Keratinocyte (primary cell): ENCODE measurements at regions not wholly inside any gene's neighbourhood (a gene's known extent, or its start where the extent isn't known, plus 50 kb on each side); places are given as distances from the start of the nearest gene placed in this dataset.

ENCODE experiments used
- DNase-seq: peaks from one replicate; pipeline ENCODE4 v3.0.0-alpha.2; 2011; ENCODE audit warnings: low read depth, missing footprints, low spot score
- FAIRE-seq: peaks from 2 replicates; lab custom pipeline; 2011; peaks lifted over from hg19 to GRCh38; lab: Jason Lieb, UNC
- H2AFZ ChIP-seq: 2 replicates; pipeline ENCODE4 v1.6.0; 2012; ENCODE audit warnings: low read length, control low read depth, inconsistent platforms; ENCODE audit not compliant: control insufficient read depth
- H3K27ac ChIP-seq: 2 replicates; pipeline ENCODE4 v1.5.1; 2011; ENCODE audit warnings: low read length; ENCODE audit not compliant: control insufficient read depth, insufficient read depth
- H3K27me3 ChIP-seq: 3 replicates; pipeline ENCODE4 v1.6.0; 2011; ENCODE audit warnings: low read length; ENCODE audit not compliant: control insufficient read depth, insufficient read depth; ENCODE audit errors: extremely low read depth
- H3K36me3 ChIP-seq, 2 experiments: 2 replicates in 1 of 2; 3 replicates in 1 of 2; pipeline ENCODE4 v1.5.1; 2011; ENCODE audit warnings: low read length in 2 of 2, mild to moderate bottlenecking in 1 of 2; ENCODE audit not compliant: control insufficient read depth in 2 of 2, insufficient read depth in 2 of 2; ENCODE audit errors: extremely low read depth in 1 of 2
- H3K4me1 ChIP-seq: 3 replicates; pipeline ENCODE4 v1.5.1; 2011; ENCODE audit warnings: low read length; ENCODE audit not compliant: control insufficient read depth, insufficient read depth; ENCODE audit errors: extremely low read depth
- H3K4me2 ChIP-seq: 3 replicates; pipeline ENCODE4 v1.6.0; 2011; ENCODE audit warnings: low read depth, low read length; ENCODE audit not compliant: control insufficient read depth, insufficient read depth; ENCODE audit errors: extremely low read depth
- H3K4me3 ChIP-seq, 3 experiments: fragments of 200-600 bp in 1 of 3; sonication (generic) in 1 of 3; 2 replicates in 2 of 3; 3 replicates in 1 of 3; pipeline ENCODE4 v1.5.1; 2011 to 2016; ENCODE audit warnings: low read length in 3 of 3, mild to moderate bottlenecking in 3 of 3, control low read depth in 2 of 3, inconsistent platforms in 1 of 3, low read depth in 1 of 3, mixed read lengths in 1 of 3, mixed run types in 1 of 3, moderate library complexity in 1 of 3; ENCODE audit not compliant: control insufficient read depth in 2 of 3, insufficient read depth in 2 of 3; ENCODE audit errors: extremely low read depth in 1 of 3
- H3K79me2 ChIP-seq: 2 replicates; pipeline ENCODE4 v1.6.0; 2012; ENCODE audit warnings: low read length; ENCODE audit not compliant: control insufficient read depth, insufficient read depth
- H3K9ac ChIP-seq: 3 replicates; pipeline ENCODE4 v1.6.0; 2011; ENCODE audit warnings: low read length; ENCODE audit not compliant: control insufficient read depth, insufficient read depth; ENCODE audit errors: extremely low read depth
- H3K9me1 ChIP-seq: 3 replicates; pipeline ENCODE4 v1.6.0; 2011; ENCODE audit warnings: low read length; ENCODE audit not compliant: control insufficient read depth, insufficient read depth; ENCODE audit errors: extremely low read depth
- H3K9me3 ChIP-seq: 2 replicates; pipeline ENCODE4 v1.5.1; 2012; ENCODE audit warnings: low read depth, low read length; ENCODE audit not compliant: control insufficient read depth
- H4K20me1 ChIP-seq: 3 replicates; pipeline ENCODE4 v1.6.0; 2011; ENCODE audit warnings: low read length; ENCODE audit not compliant: control insufficient read depth, insufficient read depth; ENCODE audit errors: extremely low read depth
- EZH2 ChIP-seq: IDR thresholded peaks from one replicate; pipeline ENCODE4 v1.6.1; 2012; ENCODE audit warnings: inconsistent platforms, mild to moderate bottlenecking, low read length, moderate library complexity
- dilution Hi-C: fragments of 300-500 bp; cut with MboI; formaldehyde crosslinking; loops from one replicate; pipeline ENCODE4 v1.7.0; 2020; ENCODE audit warnings: low sequenced_read_pairs; ENCODE audit not compliant: extremely low pct_ligation_motif_present
- TF ChIP-seq, protein P1 (sequence below), 3 experiments: IDR thresholded peaks in 1 of 3; conservative IDR thresholded peaks in 1 of 3; optimal IDR thresholded peaks in 1 of 3; 2 replicates in 2 of 3; 3 replicates in 1 of 3; pipeline versions ENCODE3 to v1.5.1; 2011; ENCODE audit warnings: low read length in 3 of 3, mild to moderate bottlenecking in 3 of 3, moderate library complexity in 2 of 3, control low read depth in 1 of 3, inconsistent platforms in 1 of 3; ENCODE audit not compliant: insufficient read depth in 2 of 3; ENCODE audit errors: extremely low read depth in 1 of 3

DNA sequence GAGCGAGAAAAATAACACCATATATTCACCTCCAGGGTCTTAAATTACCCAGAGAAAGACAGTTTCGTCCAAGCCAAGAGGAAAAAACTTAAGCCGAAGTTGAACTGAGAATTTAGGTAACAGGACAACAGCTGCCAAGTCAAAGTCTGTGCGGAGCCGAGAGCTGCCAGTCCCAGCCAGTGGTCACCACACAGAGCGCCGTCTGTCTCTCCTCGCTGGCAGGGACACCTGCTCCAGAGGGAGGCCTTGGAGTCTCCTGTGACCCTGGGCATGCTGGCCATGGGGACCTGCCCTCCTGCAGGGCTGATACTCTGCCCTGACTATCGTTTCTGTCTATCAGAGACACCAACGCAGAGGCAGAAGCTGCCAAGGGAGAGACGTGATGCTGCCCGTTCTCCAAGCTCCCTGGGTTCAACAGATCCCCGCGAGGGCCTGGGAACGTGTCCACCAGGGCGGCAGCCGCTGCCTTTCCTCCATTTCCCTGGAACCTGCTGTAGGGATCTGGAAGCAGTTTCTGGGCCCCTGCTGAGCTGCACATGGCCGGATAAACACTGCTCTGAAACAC is 341.3 kb downstream of the SMOC2 start:
- dilution Hi-C loops: no loop called here
- Histone ChIP-seq H3K79me2 (no peaks in the 10 kb centered on the region), H3K27me3 (no peaks in the 10 kb centered on the region), H3K27ac (no peak overlapping the region), H3K9me3 (no peaks in the 10 kb centered on the region), H3K9me1 (no peaks in the 10 kb centered on the region), H3K9ac (no peak overlapping the region), H3K36me3 (no peaks in the 10 kb centered on the region), H3K4me3 (no peak overlapping the region), H2AFZ (no peak overlapping the region), H4K20me1 (no peaks in the 10 kb centered on the region), H3K4me1 (no peaks in the 10 kb centered on the region), H3K4me2 (no peak overlapping the region)
- FAIRE-seq (no peak), DNase-seq (no peak)
- TF ChIP-seq EZH2: no peak
- TF ChIP-seq, protein P1, sequence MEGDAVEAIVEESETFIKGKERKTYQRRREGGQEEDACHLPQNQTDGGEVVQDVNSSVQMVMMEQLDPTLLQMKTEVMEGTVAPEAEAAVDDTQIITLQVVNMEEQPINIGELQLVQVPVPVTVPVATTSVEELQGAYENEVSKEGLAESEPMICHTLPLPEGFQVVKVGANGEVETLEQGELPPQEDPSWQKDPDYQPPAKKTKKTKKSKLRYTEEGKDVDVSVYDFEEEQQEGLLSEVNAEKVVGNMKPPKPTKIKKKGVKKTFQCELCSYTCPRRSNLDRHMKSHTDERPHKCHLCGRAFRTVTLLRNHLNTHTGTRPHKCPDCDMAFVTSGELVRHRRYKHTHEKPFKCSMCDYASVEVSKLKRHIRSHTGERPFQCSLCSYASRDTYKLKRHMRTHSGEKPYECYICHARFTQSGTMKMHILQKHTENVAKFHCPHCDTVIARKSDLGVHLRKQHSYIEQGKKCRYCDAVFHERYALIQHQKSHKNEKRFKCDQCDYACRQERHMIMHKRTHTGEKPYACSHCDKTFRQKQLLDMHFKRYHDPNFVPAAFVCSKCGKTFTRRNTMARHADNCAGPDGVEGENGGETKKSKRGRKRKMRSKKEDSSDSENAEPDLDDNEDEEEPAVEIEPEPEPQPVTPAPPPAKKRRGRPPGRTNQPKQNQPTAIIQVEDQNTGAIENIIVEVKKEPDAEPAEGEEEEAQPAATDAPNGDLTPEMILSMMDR (optimal IDR thresholded peaks at IDR 0.05 in 1 of 3, IDR thresholded peaks at IDR 0.05 in 1 of 3, conservative IDR thresholded peaks at IDR 0.05 in 1 of 3; ENCODE audit: extremely low read depth in 1 of 3, insufficient read depth in 2 of 3, low read length in 3 of 3): no peak

DNA sequence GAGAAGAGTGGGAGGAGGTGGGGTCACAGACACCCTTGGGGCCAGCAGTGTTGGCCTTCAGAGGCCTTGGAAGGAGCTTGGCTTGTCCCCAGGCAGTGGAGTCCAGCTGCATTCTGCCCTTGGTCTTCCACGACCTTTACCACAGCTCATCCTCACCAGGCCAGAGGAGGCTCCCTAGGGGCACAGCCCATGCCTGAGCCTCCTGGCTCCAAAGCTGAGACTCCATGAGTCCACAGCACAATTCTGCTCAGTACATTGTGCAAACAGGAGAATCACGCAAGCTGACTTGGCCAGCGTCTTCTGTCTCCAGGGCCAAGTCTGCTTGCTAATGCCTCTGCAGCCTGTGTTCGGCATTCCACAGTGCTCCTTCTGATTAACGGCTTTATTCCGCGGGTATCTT is 337.2 kb downstream of the SMOC2 start:
- TF ChIP-seq EZH2: no peak
- TF ChIP-seq, protein P1 (optimal IDR thresholded peaks at IDR 0.05 in 1 of 3, IDR thresholded peaks at IDR 0.05 in 1 of 3, conservative IDR thresholded peaks at IDR 0.05 in 1 of 3; ENCODE audit: extremely low read depth in 1 of 3, insufficient read depth in 2 of 3, low read length in 3 of 3): no peak
- H3K9ac ChIP-seq: no peak overlapping the region
- no peak for DNase-seq
- H3K4me3 ChIP-seq: no peak overlapping the region
- H2AFZ ChIP-seq: no peak overlapping the region
- no peaks in the 10 kb centered on the region for H3K9me1 ChIP-seq
- no peaks in the 10 kb centered on the region for H3K79me2 ChIP-seq
- H3K4me2 ChIP-seq: no peak overlapping the region
- no peaks in the 10 kb centered on the region for H4K20me1 ChIP-seq
- no peak overlapping the region for H3K27ac ChIP-seq
- no peak for FAIRE-seq
- H3K9me3 ChIP-seq: no peaks in the 10 kb centered on the region
- no peaks in the 10 kb centered on the region for H3K27me3 ChIP-seq
- no peaks in the 10 kb centered on the region for H3K4me1 ChIP-seq
- dilution Hi-C loops: no loop called here
- H3K36me3 ChIP-seq: no peaks in the 10 kb centered on the region
